ENCODE measurements at regions not wholly inside any gene's neighbourhood (a gene's known extent, or its start where the extent isn't known, plus 50 kb on each side); places are given as distances from the start of the nearest gene placed in this dataset.

- ChIA-PET CTCF (no interaction called here), POLR2A (no interaction called here)
- Histone ChIP-seq H3K9me3 (ENCODE audit: control insufficient read depth, insufficient read depth, low read depth, low read length) (no peaks in the 10 kb centered on the region), H3K36me3 (ENCODE audit: control insufficient read depth, insufficient read depth, low read length) (no peaks in the 10 kb centered on the region), H3K4me1 (ENCODE audit: control insufficient read depth, insufficient read depth, low read length) (no peaks in the 10 kb centered on the region), H3K27me3 (ENCODE audit: control insufficient read depth, insufficient read depth, low read length) (no peaks in the 10 kb centered on the region), H3K27ac (ENCODE audit: low read length) (no peak overlapping the region), H3K4me3 (ENCODE audit: low read depth in 2 of 2, low read length in 2 of 2) (no peak overlapping the region)
- DNase-seq (ENCODE audit: low read depth, low spot score) (no peak), ATAC-seq (no peak)
- in situ Hi-C loops (cut with HindIII; ENCODE audit: low pct_unique_long_range_greater_than_20kb, low sequenced_read_pairs) (no loop called here), intact Hi-C loops (cut with micrococcal nuclease; ENCODE audit: unreplicated experiment) (no loop called here)
- TF ChIP-seq REST (IDR thresholded peaks at IDR 0.05; ENCODE audit: insufficient read depth in 1 of 2, low read depth in 2 of 2, low read length in 1 of 2) (no peak), POLR2AphosphoS5 (IDR thresholded peaks at IDR 0.05; ENCODE audit: low read depth, low read length) (no peak), CTCF (IDR thresholded peaks at IDR 0.05) (no peak), TCF7L2 (IDR thresholded peaks at IDR 0.05; ENCODE audit: low read depth, low read length) (no peak), SIN3A (IDR thresholded peaks at IDR 0.05; ENCODE audit: borderline replicate concordance, insufficient read depth, low read depth, low read length) (no peak)
- BruUV-seq (replicated peaks) = no TSS peak
Measured at GRCh38 chr15:81829918-81830317, 215.9 kb downstream of the MEX3B start.

- Histone ChIP-seq H3K9me3 (ENCODE audit: control insufficient read depth, insufficient read depth, low read depth, low read length) (no peaks in the 10 kb centered on the region), H3K4me3 (ENCODE audit: low read depth in 2 of 2, low read length in 2 of 2) (no peak overlapping the region), H3K36me3 (ENCODE audit: control insufficient read depth, insufficient read depth, low read length) (no peaks in the 10 kb centered on the region), H3K4me1 (ENCODE audit: control insufficient read depth, insufficient read depth, low read length) (no peaks in the 10 kb centered on the region), H3K27me3 (ENCODE audit: control insufficient read depth, insufficient read depth, low read length) (no peaks in the 10 kb centered on the region), H3K27ac (ENCODE audit: low read length) (no peak overlapping the region)
- ChIA-PET POLR2A (no interaction called here), CTCF (no interaction called here)
- DNase-seq (ENCODE audit: low read depth, low spot score) = no peak
- TF ChIP-seq SIN3A (IDR thresholded peaks at IDR 0.05; ENCODE audit: borderline replicate concordance, insufficient read depth, low read depth, low read length) (no peak), REST (IDR thresholded peaks at IDR 0.05; ENCODE audit: insufficient read depth in 1 of 2, low read depth in 2 of 2, low read length in 1 of 2) (no peak), POLR2AphosphoS5 (IDR thresholded peaks at IDR 0.05; ENCODE audit: low read depth, low read length) (no peak), TCF7L2 (IDR thresholded peaks at IDR 0.05; ENCODE audit: low read depth, low read length) (no peak), CTCF (IDR thresholded peaks at IDR 0.05) (no peak)
- in situ Hi-C loops (cut with HindIII; ENCODE audit: low pct_unique_long_range_greater_than_20kb, low sequenced_read_pairs) = no loop called here
- no peak for ATAC-seq
- BruUV-seq (replicated peaks) = no TSS peak
- intact Hi-C loops (cut with micrococcal nuclease; ENCODE audit: unreplicated experiment) = no loop called here
Measured at GRCh38 chr15:81828135-81828534, 217.7 kb downstream of the MEX3B start.
